Smooth muscle cell (in vitro differentiated cells): ENCODE measurements at regions not wholly inside any gene's neighbourhood (a gene's known extent, or its start where the extent isn't known, plus 50 kb on each side); places are given as distances from the start of the nearest gene placed in this dataset.
"Not testable (repeated sequence)": the region's sequence is repeated elsewhere in the genome, so short reads cannot be mapped to it uniquely, and the experiment has no call there.

Source experiments
- DNase-seq: peaks from one replicate; lab custom pipeline; 2025; ENCODE audit not compliant: unreplicated experiment; lab: John Stamatoyannopoulos, UW
- H2AFZ ChIP-seq: fragments of 200-600 bp; sonication (generic); 2 replicates; pipeline ENCODE4 v1.6.0; 2016; ENCODE audit warnings: antibody characterized with exemption, low read depth, mild to moderate bottlenecking
- H3F3A ChIP-seq: fragments of 200-600 bp; sonication (generic); 2 replicates; pipeline ENCODE4 v1.6.0; 2017; ENCODE audit warnings: antibody characterized with exemption, low read depth
- H3K27ac ChIP-seq: fragments of 200-600 bp; sonication (generic); 2 replicates; pipeline ENCODE4 v1.5.1; 2016; ENCODE audit warnings: low read depth, mild to moderate bottlenecking
- H3K27me3 ChIP-seq: fragments of 200-600 bp; sonication (generic); 2 replicates; pipeline ENCODE4 v1.6.1; 2016; ENCODE audit warnings: low read depth, mild to moderate bottlenecking
- H3K36me3 ChIP-seq: fragments of 200-600 bp; sonication (generic); 2 replicates; pipeline ENCODE4 v1.5.1; 2016; ENCODE audit warnings: low read depth
- H3K4me1 ChIP-seq: fragments of 200-600 bp; sonication (generic); 2 replicates; pipeline ENCODE4 v1.5.1; 2016; ENCODE audit warnings: low read depth
- H3K4me2 ChIP-seq: fragments of 200-600 bp; sonication (generic); 2 replicates; pipeline ENCODE4 v1.6.0; 2016; ENCODE audit warnings: mild to moderate bottlenecking
- H3K4me3 ChIP-seq: fragments of 200-600 bp; sonication (generic); 2 replicates; pipeline ENCODE4 v1.5.1; 2016; ENCODE audit warnings: mild to moderate bottlenecking
- H3K79me2 ChIP-seq: fragments of 200-600 bp; sonication (generic); 2 replicates; pipeline ENCODE4 v1.6.0; 2016; ENCODE audit warnings: low read depth, mild to moderate bottlenecking
- H3K9ac ChIP-seq: fragments of 200-600 bp; sonication (generic); 2 replicates; pipeline ENCODE4 v1.6.0; 2016; ENCODE audit warnings: low read depth
- H3K9me3 ChIP-seq: fragments of 200-600 bp; sonication (generic); replicated peaks from 2 replicates; pipeline ENCODE4 v1.5.1; 2016; ENCODE audit warnings: low read depth
- H4K20me1 ChIP-seq: fragments of 200-600 bp; sonication (generic); 2 replicates; pipeline ENCODE4 v1.6.0; 2016; ENCODE audit warnings: low read depth
- WGBS: methylation state at CpG from one replicate; pipeline ENCODE4 v1.1.7; 2016; ENCODE audit warnings: low lambda C conversion rate; 5-methylcytosine and 5-hydroxymethylcytosine counted together
- TF ChIP-seq, protein P1 (sequence below): fragments of 200-600 bp; sonication (generic); IDR thresholded peaks from 2 replicates; pipeline ENCODE4 v1.5.1; 2017; ENCODE audit warnings: borderline replicate concordance, mild to moderate bottlenecking, antibody characterized with exemption; ENCODE audit not compliant: insufficient read depth, poor library complexity, severe bottlenecking

GRCh38 chr3:6753536-6753935 lies 107.4 kb upstream of the GRM7 start:
- H3K9me3 ChIP-seq: peaks cover 3% of the 10 kb centered on the region
- no peaks in the 10 kb centered on the region for H3K36me3 ChIP-seq
- TF ChIP-seq, protein P1, sequence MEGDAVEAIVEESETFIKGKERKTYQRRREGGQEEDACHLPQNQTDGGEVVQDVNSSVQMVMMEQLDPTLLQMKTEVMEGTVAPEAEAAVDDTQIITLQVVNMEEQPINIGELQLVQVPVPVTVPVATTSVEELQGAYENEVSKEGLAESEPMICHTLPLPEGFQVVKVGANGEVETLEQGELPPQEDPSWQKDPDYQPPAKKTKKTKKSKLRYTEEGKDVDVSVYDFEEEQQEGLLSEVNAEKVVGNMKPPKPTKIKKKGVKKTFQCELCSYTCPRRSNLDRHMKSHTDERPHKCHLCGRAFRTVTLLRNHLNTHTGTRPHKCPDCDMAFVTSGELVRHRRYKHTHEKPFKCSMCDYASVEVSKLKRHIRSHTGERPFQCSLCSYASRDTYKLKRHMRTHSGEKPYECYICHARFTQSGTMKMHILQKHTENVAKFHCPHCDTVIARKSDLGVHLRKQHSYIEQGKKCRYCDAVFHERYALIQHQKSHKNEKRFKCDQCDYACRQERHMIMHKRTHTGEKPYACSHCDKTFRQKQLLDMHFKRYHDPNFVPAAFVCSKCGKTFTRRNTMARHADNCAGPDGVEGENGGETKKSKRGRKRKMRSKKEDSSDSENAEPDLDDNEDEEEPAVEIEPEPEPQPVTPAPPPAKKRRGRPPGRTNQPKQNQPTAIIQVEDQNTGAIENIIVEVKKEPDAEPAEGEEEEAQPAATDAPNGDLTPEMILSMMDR: no peak
- no peaks in the 10 kb centered on the region for H4K20me1 ChIP-seq
- H3K27me3 ChIP-seq: no peaks in the 10 kb centered on the region
- no peak overlapping the region for H3K9ac ChIP-seq
- no peak overlapping the region for H3K27ac ChIP-seq
- no peaks in the 10 kb centered on the region for H3K79me2 ChIP-seq
- H3K4me3 ChIP-seq: no peak overlapping the region
- H3F3A ChIP-seq: no peaks in the 10 kb centered on the region
- H3K4me2 ChIP-seq: no peak overlapping the region
- no peak for DNase-seq
- whole genome bisulfite sequencing: 94% methylated on average over 2 of the region's 2 CpGs
- H2AFZ ChIP-seq: no peak overlapping the region
- no peaks in the 10 kb centered on the region for H3K4me1 ChIP-seq

DNA sequence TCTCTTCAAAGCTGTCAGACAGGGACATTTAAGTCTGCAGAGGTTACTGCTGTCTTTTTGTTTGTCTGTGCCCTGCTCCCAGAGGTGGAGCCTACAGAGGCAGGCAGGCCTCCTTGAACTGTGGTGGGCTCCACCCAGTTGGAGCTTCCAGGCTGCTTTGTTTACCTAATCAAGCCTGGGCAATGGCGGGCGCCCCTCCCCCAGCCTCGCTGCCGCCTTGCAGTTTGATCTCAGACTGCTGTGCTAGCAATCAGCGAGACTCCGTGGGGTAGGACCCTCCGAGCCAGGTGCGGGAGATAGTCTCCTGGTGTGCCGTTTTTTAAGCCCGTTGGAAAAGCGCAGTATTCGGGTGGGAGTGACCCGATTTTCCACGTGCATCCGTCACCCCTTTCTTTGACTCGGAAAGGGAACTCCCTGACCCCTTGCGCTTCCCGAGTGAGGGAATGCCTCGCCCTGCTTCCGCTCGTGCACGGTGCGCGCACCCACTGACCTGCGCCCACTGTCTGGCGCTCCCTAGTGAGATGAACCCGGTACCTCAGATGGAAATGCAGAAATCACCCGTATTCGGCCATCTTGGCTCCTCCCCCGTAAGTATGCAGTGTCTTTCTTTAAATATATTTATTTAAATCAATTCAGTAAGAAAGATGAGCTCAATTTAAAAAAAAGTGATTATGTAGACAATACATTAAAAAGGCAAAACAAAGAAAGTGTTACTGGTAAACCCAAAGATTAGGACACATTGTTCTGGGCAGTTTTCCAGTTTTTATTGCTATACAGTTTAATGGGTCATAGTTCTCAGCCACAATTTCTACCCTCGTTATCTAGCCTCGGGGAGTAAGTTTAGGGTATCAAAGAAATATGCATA lies 91.2 kb upstream of the GRM7 start:
- not testable (repeated sequence) for H3K27me3 ChIP-seq, H3K4me2 ChIP-seq, DNase-seq, H3K9ac ChIP-seq, H3K4me3 ChIP-seq, H3K79me2 ChIP-seq, H4K20me1 ChIP-seq, H3K4me1 ChIP-seq, H3K9me3 ChIP-seq, H3F3A ChIP-seq, H2AFZ ChIP-seq, H3K27ac ChIP-seq, H3K36me3 ChIP-seq
- 84% methylated on average over 32 of the region's 32 CpGs for whole genome bisulfite sequencing

DNA sequence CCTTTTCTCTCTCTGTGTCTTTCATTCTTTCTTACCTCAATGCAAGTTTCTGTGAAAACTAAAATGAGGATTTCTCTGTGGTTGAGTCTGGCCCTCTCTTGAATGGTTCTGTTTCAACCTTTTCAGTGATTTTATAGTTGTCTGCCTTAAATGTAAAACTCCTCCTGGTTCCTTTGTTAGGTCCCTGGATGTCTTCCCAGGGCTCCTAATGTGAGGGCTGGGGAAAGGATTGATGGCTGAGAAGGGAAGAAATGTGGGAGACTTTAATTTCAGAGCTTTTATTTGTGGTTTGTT lies 90.6 kb upstream of the GRM7 start:
- Histone ChIP-seq H3K27ac (no peak overlapping the region), H3K9ac (no peak overlapping the region), H3K9me3 (no peaks in the 10 kb centered on the region), H2AFZ (no peak overlapping the region), H3F3A (no peaks in the 10 kb centered on the region), H3K4me3 (no peak overlapping the region), H3K4me1 (peaks cover 4% of the 10 kb centered on the region), H3K27me3 (no peaks in the 10 kb centered on the region), H4K20me1 (no peaks in the 10 kb centered on the region), H3K79me2 (no peaks in the 10 kb centered on the region), H3K36me3 (no peaks in the 10 kb centered on the region), H3K4me2 (no peak overlapping the region)
- no peak for DNase-seq
- TF ChIP-seq, protein P1: no peak

GRCh38 chr3:6771171-6771570 lies 89.7 kb upstream of the GRM7 start:
- TF ChIP-seq, protein P1: no peak
- H3K4me1 ChIP-seq: peaks cover 4% of the 10 kb centered on the region
- H3K79me2 ChIP-seq: no peaks in the 10 kb centered on the region
- no peaks in the 10 kb centered on the region for H3K36me3 ChIP-seq
- H3K27me3 ChIP-seq: no peaks in the 10 kb centered on the region
- H3K9me3 ChIP-seq: no peaks in the 10 kb centered on the region
- H2AFZ ChIP-seq: no peak overlapping the region
- no peak overlapping the region for H3K4me2 ChIP-seq
- 78% methylated on average over 5 of the region's 5 CpGs for WGBS
- no peak overlapping the region for H3K4me3 ChIP-seq
- H3F3A ChIP-seq: no peaks in the 10 kb centered on the region
- DNase-seq: no peak
- H3K9ac ChIP-seq: no peak overlapping the region
- H4K20me1 ChIP-seq: no peaks in the 10 kb centered on the region
- H3K27ac ChIP-seq: no peak overlapping the region
